ENCODE measurements at regions not wholly inside any gene's neighbourhood (a gene's known extent, or its start where the extent isn't known, plus 50 kb on each side); places are given as distances from the start of the nearest gene placed in this dataset.

DNA sequence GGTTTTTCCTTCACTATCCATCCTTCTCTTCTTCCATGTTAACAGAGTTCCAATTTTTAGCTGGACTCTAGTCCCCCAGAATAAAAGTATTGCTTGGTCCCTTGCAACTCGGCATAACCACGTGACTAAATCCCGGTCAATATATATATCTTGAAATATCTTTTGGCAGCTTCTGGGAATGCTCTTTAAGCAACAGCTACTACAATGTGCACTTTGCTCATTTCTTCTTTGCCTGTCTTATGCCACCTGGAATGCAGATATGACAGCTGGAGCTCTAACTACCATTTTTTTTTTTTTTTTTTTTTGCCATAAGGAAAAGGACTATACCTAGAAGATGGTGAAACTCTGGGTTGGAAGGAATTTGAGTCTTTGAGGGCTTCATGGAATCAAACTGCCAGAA is 82.6 kb downstream of the GCNT4 start:
- TF ChIP-seq, protein P1, sequence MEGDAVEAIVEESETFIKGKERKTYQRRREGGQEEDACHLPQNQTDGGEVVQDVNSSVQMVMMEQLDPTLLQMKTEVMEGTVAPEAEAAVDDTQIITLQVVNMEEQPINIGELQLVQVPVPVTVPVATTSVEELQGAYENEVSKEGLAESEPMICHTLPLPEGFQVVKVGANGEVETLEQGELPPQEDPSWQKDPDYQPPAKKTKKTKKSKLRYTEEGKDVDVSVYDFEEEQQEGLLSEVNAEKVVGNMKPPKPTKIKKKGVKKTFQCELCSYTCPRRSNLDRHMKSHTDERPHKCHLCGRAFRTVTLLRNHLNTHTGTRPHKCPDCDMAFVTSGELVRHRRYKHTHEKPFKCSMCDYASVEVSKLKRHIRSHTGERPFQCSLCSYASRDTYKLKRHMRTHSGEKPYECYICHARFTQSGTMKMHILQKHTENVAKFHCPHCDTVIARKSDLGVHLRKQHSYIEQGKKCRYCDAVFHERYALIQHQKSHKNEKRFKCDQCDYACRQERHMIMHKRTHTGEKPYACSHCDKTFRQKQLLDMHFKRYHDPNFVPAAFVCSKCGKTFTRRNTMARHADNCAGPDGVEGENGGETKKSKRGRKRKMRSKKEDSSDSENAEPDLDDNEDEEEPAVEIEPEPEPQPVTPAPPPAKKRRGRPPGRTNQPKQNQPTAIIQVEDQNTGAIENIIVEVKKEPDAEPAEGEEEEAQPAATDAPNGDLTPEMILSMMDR (IDR thresholded peaks at IDR 0.05; ENCODE audit: low read depth, low read length, poor library complexity, severe bottlenecking): no peak
- TF ChIP-seq EZH2phosphoT487 (IDR thresholded peaks at IDR 0.05; ENCODE audit: borderline replicate concordance, low read length): no peak
